HG02885 (cell line): ENCODE measurements at regions not wholly inside any gene's neighbourhood (a gene's known extent, or its start where the extent isn't known, plus 50 kb on each side); places are given as distances from the start of the nearest gene placed in this dataset.

Experiments used
- ATAC-seq: cut with Tn5 transposase; IDR thresholded peaks from one replicate; pipeline ENCODE4 v1.9.1; 2021; ENCODE audit warnings: mild to moderate bottlenecking; ENCODE audit not compliant: unreplicated experiment, poor library complexity

GRCh38 chr10:25661632-25662031 is 272.4 kb upstream of the MYO3A start:
- ATAC-seq, result no peak

DNA sequence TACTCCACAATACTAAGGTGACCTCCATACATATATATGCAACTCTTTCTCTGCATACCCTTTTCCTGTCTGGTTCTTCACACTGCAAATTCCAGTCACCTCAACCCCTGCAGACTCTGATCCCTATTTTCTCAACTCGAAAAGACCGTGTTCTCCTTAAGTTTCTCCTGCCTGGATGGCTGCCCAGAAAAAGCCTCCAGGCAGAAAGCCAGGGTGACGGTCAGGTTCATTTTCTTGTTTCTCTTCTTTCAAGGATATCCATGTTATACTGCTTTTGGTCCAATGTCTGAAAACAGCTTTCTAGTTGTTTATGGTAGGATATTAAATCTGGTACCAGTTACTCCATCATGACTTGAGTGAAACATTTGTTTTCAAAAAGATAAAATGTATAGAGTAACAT is 267.8 kb upstream of the MYO3A start:
- no peak for ATAC-seq

- no peak for ATAC-seq
These were observed 258.8 kb upstream of the MYO3A start for GRCh38 chr10:25675204-25675603.

- ATAC-seq, result no peak
These were observed 258.4 kb upstream of the MYO3A start for GRCh38 chr10:25675615-25676014.

DNA sequence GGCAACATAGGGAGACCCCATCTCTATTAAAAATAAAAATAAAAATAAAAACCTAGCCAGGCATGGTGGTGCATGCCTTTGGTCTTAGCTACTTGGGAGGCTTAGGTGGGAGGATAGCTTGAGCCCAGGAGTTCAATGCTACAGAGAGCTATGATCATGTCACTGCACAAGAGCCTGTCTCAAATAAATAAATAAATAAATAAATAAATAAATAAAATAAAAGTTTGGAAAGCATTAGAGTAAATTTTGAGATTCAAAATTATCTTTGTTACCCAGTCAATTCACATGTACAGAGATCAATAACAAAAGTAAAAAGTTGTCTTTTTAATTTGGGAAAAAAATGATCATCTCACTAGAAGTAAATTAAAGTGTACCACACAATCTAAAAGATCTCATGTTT is 255.8 kb upstream of the MYO3A start:
- no peak for ATAC-seq

GRCh38 chr10:25678666-25679065 is 255.4 kb upstream of the MYO3A start:
- ATAC-seq, result no peak

GRCh38 chr10:25682203-25682851 is 251.7 kb upstream of the MYO3A start:
- ATAC-seq, result no peak

DNA sequence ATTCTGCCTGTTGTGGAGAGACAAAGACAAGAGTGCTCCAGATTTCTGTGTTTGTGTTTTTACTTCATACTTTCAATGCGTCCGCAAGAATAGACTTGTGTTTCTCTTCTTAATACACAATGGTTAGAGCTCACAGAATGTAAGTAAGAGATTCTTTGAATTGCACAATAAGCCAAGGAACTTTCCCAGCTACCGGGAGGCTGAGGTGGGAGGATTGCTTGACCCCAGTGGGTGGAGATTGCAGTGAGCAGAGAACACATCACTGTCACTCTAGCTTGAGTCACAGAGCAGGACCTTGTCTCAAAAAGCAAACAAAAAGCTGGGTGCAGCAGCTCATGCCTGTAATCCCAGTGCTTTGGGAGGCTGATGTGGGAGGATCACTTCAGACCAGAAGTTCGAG is 250.7 kb upstream of the MYO3A start:
- ATAC-seq, result no peak

DNA sequence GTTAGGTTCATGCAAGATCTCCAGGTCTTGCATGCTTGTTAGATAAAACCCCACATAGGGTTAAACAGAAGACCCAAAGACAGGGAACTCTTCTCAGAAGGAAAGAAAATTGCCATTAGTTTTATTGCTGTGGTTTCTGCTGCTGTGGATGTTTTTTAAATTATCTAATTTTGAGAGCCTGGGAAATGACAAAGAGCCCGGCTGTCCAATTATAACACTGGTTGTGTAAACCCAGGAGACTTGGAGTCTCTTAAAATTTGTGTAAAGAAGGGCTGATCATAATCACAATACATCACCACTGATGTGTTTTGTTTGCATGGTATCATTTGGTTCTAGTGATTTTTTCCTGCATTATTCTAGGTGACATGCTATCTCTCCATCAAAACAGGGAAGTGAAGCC is 246.5 kb upstream of the MYO3A start:
- no peak for ATAC-seq

- ATAC-seq, result no peak
These were observed 244.5 kb upstream of the MYO3A start for GRCh38 chr10:25689346-25690100.

DNA sequence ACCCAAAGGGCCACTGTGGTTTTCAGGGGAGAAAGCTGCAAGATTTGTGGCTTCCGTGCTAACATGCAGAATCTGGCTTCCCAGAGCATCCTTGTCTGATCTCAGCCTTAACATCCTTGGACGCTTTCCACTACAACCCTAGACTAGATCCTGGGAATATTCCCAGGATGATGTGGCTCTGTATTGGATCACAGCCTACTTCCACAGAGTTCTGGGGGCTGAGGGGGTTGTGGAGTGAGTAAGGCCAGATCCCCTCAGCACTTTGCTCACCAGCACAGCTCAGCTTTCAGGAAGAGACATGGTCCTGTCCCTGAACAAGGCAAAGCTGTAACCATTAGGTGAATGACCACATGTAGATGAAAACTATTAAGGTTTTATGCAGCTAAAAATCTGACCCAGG is 241.3 kb upstream of the MYO3A start:
- no peak for ATAC-seq

DNA sequence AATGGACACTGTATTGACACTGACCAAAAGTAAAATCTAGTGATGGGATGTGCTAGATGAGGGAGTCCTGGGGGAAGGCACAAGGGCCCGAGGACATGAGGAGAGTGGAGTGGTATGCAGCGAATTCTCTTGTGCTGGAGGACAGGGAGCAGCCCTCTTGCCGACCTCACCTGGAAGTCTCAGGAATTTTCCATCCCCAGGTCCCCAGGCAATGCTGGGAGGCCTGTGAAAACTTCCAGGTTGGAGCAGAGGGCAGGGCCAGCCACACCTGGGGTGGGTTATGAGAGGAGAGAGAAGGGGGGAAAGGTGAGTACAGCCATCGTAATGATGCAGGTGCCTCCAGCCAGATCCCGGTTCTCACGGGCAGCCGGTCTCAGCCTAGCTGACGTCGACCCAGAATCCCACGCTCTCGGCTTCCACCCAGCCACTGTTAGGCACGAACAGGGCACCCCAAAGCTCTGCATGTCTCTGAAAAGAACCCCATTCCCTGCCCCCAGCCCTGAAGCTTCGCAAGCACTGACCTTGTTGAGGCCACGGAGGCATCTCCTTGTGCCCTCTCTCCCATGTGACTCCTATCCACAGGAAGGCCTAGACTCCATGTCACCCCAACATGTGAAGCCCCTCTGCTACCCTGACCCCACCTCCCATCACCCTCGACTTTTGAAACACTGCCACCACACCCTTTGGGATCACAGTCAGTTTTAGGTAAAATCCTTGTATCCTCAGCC is 239.7 kb upstream of the MYO3A start:
- no peak for ATAC-seq

DNA sequence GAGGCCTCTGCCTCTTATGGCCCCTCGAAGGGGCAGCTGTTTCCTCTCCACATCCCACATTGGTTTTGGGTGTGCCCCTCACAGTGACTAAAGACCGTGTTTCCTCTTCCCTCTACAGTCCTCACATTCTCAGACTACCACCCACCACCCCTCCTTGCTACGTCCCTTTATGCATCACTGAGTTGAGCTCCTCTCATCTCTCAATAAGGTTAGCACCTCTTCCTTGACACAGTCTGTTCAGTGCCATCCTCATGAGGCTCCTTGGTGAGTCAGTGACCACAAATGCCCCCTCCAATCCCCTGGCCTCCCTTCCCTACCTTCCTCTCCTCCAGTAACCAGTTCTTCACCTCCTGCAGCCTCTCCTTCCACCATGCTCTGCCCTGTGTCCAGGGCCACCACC is 239.1 kb upstream of the MYO3A start:
- no peak for ATAC-seq

GRCh38 chr10:25695586-25695985 is 238.4 kb upstream of the MYO3A start:
- ATAC-seq, result no peak

DNA sequence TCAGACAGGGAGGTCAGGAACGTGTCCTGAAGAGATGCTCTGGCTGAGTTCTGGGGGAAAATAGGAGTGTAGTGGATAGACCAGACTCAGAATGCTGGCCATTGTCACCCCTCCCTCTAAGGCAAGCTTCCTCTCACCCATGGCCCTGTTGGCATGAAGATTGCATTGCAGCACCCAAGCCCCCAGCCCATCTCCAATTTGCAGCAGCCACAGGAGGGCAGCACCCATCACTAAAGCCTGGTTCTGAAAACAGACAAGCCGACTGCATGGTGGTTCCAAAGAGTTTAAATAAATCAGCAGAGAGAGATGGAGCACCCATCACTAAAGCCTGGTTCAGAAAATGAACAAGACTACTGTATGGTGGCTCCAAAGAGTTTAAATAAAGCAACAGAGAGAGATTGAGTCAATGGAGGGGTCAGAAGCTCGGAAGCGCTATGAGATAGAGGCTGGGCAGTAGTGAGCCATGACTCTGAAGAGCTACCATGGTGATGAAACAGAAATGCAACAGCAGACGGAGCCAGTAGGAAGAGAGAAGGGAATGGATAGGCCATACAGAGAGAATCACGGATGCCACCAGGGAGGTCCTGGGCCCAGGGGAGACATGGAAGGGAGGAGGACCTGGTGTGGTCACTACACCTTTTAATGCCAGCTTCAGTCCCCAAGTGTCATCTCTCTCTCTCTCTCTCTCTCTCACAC is 237.9 kb upstream of the MYO3A start:
- no peak for ATAC-seq

GRCh38 chr10:25697412-25697811 is 236.6 kb upstream of the MYO3A start:
- ATAC-seq, result no peak

DNA sequence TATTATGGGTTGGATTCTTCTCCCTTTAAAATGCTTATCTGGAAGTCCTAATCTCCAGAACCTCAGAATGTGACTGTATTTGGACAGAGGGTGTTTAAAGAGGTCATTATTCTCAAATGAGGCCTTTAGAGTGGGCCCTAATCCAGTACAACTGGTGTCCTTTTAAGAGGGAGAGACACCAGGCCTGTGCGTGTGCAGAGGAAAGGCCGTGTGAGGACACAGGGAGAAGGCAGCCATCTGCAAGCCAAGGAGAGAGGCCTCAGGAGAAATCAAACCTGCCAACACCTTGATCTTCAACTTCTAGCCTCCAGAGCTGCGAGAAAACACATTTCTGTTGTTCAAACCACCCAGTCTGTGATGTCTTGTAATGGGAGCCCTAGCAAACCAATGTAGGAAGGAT is 235.4 kb upstream of the MYO3A start:
- ATAC-seq, result no peak

GRCh38 chr10:25699631-25700030 is 234.4 kb upstream of the MYO3A start:
- ATAC-seq, result no peak

DNA sequence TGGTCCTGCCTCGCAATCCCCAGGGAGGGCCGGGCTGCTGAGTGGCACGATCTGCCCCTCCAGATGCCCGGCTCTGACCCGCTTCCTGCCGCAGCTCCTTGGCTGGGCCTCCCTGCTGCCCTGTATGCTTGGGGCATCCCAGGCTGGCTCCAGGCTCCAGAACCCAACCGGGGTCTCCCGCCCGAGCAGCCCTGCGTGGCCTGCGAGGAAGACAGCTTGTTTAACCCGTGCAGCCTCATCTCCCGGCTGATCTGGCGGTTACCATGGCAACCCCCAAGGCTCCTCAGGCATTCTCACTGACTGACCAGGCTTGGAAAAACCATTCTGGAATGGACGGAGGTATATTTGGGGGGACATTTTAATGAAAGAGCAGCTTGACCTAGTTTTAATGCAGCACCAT is 232.4 kb upstream of the MYO3A start:
- ATAC-seq, result no peak

GRCh38 chr10:25704622-25705021 is 229.4 kb upstream of the MYO3A start:
- ATAC-seq, result no peak

GRCh38 chr10:25707572-25707971 is 226.5 kb upstream of the MYO3A start:
- no peak for ATAC-seq
